ENCODE measurements at regions not wholly inside any gene's neighbourhood (a gene's known extent, or its start where the extent isn't known, plus 50 kb on each side); places are given as distances from the start of the nearest gene placed in this dataset.

DNA sequence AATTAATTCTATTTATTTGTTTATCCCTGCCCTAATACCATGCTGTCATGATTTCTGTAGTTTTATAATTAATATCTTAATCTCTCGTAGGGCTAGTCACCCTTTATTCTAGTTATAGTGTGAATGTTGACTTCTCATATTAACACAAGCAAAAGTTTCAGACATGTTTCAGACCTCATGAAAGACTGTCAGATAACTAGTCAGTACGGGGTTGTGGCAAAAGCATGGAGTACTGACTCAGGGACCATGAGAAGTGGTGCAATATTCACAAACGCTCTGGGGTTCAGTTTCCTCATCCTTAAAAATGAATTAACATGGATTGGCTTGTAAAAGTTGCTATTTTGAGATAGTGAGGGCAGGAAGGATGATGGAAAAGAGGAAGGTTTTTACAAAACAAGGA, 148.9 kb downstream of the TMEM200A start:
- Histone ChIP-seq H3K27ac (ENCODE audit: low read length) (no peak overlapping the region), H3K9me2 (ENCODE audit: insufficient read depth, low read length) (no peaks in the 10 kb centered on the region), H3K79me2 (replicated peaks; ENCODE audit: insufficient read depth, low read length) (no peaks in the 10 kb centered on the region), H3K4me3 (ENCODE audit: low read length) (no peak overlapping the region), H4K20me1 (ENCODE audit: insufficient read depth) (no peaks in the 10 kb centered on the region), H3K4me2 (ENCODE audit: low read length) (no peak overlapping the region), H3K36me3 (ENCODE audit: insufficient read depth, low read length) (no peaks in the 10 kb centered on the region), H3K9me3 (ENCODE audit: low read length) (no peaks in the 10 kb centered on the region), H3F3A (ENCODE audit: insufficient read depth, low read length, poor library complexity, severe bottlenecking) (no peaks in the 10 kb centered on the region), H3K9ac (ENCODE audit: low read length) (no peak overlapping the region), H2AFZ (ENCODE audit: low read depth, low read length) (no peak overlapping the region), H3K27me3 (ENCODE audit: insufficient read depth, low read depth, low read length) (no peaks in the 10 kb centered on the region)
- TF ChIP-seq MXI1 (conservative IDR thresholded peaks at IDR 0.05; ENCODE audit: poor library complexity, severe bottlenecking) (no peak), EP300 (conservative IDR thresholded peaks at IDR 0.05; ENCODE audit: poor library complexity, severe bottlenecking) (no peak), EZH2 (IDR thresholded peaks at IDR 0.05; ENCODE audit: borderline replicate concordance, insufficient read depth, low read length, poor library complexity, severe bottlenecking) (no peak), POLR2AphosphoS5 (IDR thresholded peaks at IDR 0.05) (no peak), RAD21 (conservative IDR thresholded peaks at IDR 0.05) (no peak), SMC3 (conservative IDR thresholded peaks at IDR 0.05; ENCODE audit: poor library complexity) (no peak), TAF1 (IDR thresholded peaks at IDR 0.05; ENCODE audit: low read depth) (no peak)
- TF ChIP-seq, protein P1, sequence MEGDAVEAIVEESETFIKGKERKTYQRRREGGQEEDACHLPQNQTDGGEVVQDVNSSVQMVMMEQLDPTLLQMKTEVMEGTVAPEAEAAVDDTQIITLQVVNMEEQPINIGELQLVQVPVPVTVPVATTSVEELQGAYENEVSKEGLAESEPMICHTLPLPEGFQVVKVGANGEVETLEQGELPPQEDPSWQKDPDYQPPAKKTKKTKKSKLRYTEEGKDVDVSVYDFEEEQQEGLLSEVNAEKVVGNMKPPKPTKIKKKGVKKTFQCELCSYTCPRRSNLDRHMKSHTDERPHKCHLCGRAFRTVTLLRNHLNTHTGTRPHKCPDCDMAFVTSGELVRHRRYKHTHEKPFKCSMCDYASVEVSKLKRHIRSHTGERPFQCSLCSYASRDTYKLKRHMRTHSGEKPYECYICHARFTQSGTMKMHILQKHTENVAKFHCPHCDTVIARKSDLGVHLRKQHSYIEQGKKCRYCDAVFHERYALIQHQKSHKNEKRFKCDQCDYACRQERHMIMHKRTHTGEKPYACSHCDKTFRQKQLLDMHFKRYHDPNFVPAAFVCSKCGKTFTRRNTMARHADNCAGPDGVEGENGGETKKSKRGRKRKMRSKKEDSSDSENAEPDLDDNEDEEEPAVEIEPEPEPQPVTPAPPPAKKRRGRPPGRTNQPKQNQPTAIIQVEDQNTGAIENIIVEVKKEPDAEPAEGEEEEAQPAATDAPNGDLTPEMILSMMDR (IDR thresholded peaks at IDR 0.05; ENCODE audit: poor library complexity, severe bottlenecking): no peak
- TF ChIP-seq, protein P2, sequence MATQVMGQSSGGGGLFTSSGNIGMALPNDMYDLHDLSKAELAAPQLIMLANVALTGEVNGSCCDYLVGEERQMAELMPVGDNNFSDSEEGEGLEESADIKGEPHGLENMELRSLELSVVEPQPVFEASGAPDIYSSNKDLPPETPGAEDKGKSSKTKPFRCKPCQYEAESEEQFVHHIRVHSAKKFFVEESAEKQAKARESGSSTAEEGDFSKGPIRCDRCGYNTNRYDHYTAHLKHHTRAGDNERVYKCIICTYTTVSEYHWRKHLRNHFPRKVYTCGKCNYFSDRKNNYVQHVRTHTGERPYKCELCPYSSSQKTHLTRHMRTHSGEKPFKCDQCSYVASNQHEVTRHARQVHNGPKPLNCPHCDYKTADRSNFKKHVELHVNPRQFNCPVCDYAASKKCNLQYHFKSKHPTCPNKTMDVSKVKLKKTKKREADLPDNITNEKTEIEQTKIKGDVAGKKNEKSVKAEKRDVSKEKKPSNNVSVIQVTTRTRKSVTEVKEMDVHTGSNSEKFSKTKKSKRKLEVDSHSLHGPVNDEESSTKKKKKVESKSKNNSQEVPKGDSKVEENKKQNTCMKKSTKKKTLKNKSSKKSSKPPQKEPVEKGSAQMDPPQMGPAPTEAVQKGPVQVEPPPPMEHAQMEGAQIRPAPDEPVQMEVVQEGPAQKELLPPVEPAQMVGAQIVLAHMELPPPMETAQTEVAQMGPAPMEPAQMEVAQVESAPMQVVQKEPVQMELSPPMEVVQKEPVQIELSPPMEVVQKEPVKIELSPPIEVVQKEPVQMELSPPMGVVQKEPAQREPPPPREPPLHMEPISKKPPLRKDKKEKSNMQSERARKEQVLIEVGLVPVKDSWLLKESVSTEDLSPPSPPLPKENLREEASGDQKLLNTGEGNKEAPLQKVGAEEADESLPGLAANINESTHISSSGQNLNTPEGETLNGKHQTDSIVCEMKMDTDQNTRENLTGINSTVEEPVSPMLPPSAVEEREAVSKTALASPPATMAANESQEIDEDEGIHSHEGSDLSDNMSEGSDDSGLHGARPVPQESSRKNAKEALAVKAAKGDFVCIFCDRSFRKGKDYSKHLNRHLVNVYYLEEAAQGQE (IDR thresholded peaks at IDR 0.05; ENCODE audit: borderline replicate concordance): no peak

GRCh38 chr6:130515306-130515705, 149.5 kb downstream of the TMEM200A start:
- Histone ChIP-seq H2AFZ (ENCODE audit: low read depth, low read length) (no peak overlapping the region), H3K9ac (ENCODE audit: low read length) (no peak overlapping the region), H3K4me2 (ENCODE audit: low read length) (no peak overlapping the region), H3K9me3 (ENCODE audit: low read length) (no peaks in the 10 kb centered on the region), H3K27ac (ENCODE audit: low read length) (no peak overlapping the region), H3F3A (ENCODE audit: insufficient read depth, low read length, poor library complexity, severe bottlenecking) (no peaks in the 10 kb centered on the region), H3K36me3 (ENCODE audit: insufficient read depth, low read length) (no peaks in the 10 kb centered on the region), H3K27me3 (ENCODE audit: insufficient read depth, low read depth, low read length) (no peaks in the 10 kb centered on the region), H3K4me3 (ENCODE audit: low read length) (no peak overlapping the region), H4K20me1 (ENCODE audit: insufficient read depth) (no peaks in the 10 kb centered on the region), H3K9me2 (ENCODE audit: insufficient read depth, low read length) (no peaks in the 10 kb centered on the region), H3K79me2 (replicated peaks; ENCODE audit: insufficient read depth, low read length) (no peaks in the 10 kb centered on the region)
- TF ChIP-seq SMC3 (conservative IDR thresholded peaks at IDR 0.05; ENCODE audit: poor library complexity) (no peak), EP300 (conservative IDR thresholded peaks at IDR 0.05; ENCODE audit: poor library complexity, severe bottlenecking) (no peak), TAF1 (IDR thresholded peaks at IDR 0.05; ENCODE audit: low read depth) (no peak), EZH2 (IDR thresholded peaks at IDR 0.05; ENCODE audit: borderline replicate concordance, insufficient read depth, low read length, poor library complexity, severe bottlenecking) (no peak), MXI1 (conservative IDR thresholded peaks at IDR 0.05; ENCODE audit: poor library complexity, severe bottlenecking) (no peak), RAD21 (conservative IDR thresholded peaks at IDR 0.05) (no peak), POLR2AphosphoS5 (IDR thresholded peaks at IDR 0.05) (no peak)
- TF ChIP-seq, protein P2 (IDR thresholded peaks at IDR 0.05; ENCODE audit: borderline replicate concordance): no peak
- TF ChIP-seq, protein P1 (IDR thresholded peaks at IDR 0.05; ENCODE audit: poor library complexity, severe bottlenecking): no peak

Data from neural cell (in vitro differentiated cells).